ENCODE measurements at regions not wholly inside any gene's neighbourhood (a gene's known extent, or its start where the extent isn't known, plus 50 kb on each side); places are given as distances from the start of the nearest gene placed in this dataset.
A peak's percentile ranks its signal among the peaks of the same experiment; 100 is the strongest.

GRCh38 chr7:130904031-130904757 lies 170.2 kb upstream of the KLF14 start (continued):
- TF ChIP-seq, protein P1, sequence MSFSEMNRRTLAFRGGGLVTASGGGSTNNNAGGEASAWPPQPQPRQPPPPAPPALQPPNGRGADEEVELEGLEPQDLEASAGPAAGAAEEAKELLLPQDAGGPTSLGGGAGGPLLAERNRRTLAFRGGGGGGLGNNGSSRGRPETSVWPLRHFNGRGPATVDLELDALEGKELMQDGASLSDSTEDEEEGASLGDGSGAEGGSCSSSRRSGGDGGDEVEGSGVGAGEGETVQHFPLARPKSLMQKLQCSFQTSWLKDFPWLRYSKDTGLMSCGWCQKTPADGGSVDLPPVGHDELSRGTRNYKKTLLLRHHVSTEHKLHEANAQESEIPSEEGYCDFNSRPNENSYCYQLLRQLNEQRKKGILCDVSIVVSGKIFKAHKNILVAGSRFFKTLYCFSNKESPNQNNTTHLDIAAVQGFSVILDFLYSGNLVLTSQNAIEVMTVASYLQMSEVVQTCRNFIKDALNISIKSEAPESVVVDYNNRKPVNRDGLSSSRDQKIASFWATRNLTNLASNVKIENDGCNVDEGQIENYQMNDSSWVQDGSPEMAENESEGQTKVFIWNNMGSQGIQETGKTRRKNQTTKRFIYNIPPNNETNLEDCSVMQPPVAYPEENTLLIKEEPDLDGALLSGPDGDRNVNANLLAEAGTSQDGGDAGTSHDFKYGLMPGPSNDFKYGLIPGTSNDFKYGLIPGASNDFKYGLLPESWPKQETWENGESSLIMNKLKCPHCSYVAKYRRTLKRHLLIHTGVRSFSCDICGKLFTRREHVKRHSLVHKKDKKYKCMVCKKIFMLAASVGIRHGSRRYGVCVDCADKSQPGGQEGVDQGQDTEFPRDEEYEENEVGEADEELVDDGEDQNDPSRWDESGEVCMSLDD (tag by site-specific recombination; IDR thresholded peaks at IDR 0.05) = no peak
- TF ChIP-seq ATF2 (tag by site-specific recombination; IDR thresholded peaks at IDR 0.05; ENCODE audit: low read depth) (no peak), ZBTB17 (tag by site-specific recombination; IDR thresholded peaks at IDR 0.05) (peak; percentile 63), ZSCAN23 (tag by site-specific recombination; IDR thresholded peaks at IDR 0.05) (no peak), ZNF791 (tag by site-specific recombination; IDR thresholded peaks at IDR 0.05) (no peak), HOXC10 (CRISPR knock-in tag; IDR thresholded peaks at IDR 0.05) (no peak), OSR2 (tag by site-specific recombination; IDR thresholded peaks at IDR 0.05) (peak; percentile 65), ZNF747 (tag by site-specific recombination; IDR thresholded peaks at IDR 0.05) (no peak), KLF7 (tag by site-specific recombination; IDR thresholded peaks at IDR 0.05; ENCODE audit: borderline replicate concordance) (no peak), ZNF473 (tag by site-specific recombination; IDR thresholded peaks at IDR 0.05) (no peak), ZNF521 (tag by site-specific recombination; IDR thresholded peaks at IDR 0.05) (no peak), ZNF274 (IDR thresholded peaks at IDR 0.05; ENCODE audit: low read length) (no peak), ZNF274 (tag by site-specific recombination; IDR thresholded peaks at IDR 0.05; ENCODE audit: borderline replicate concordance) (no peak), ZNF175 (tag by site-specific recombination; IDR thresholded peaks at IDR 0.05) (no peak), ZNF645 (tag by site-specific recombination; IDR thresholded peaks at IDR 0.05) (no peak), ZSCAN16 (tag by site-specific recombination; IDR thresholded peaks at IDR 0.05) (no peak), GLIS1 (tag by site-specific recombination; IDR thresholded peaks at IDR 0.05) (peak; percentile 21; the same call in 1 of the 2 replicates), ZBTB48 (tag by site-specific recombination; IDR thresholded peaks at IDR 0.05) (no peak), SALL2 (tag by site-specific recombination; IDR thresholded peaks at IDR 0.05; ENCODE audit: borderline replicate concordance) (no peak), ZNF2 (tag by site-specific recombination; IDR thresholded peaks at IDR 0.05) (no peak), ZNF707 (tag by site-specific recombination; IDR thresholded peaks at IDR 0.05) (no peak), INSM2 (tag by site-specific recombination; IDR thresholded peaks at IDR 0.05) (peak; percentile 38), ZBTB26 (tag by site-specific recombination; optimal IDR thresholded peaks at IDR 0.05) (no peak), ZSCAN30 (tag by site-specific recombination; IDR thresholded peaks at IDR 0.05) (no peak), ZNF660 (tag by site-specific recombination; IDR thresholded peaks at IDR 0.05) (peak; percentile 57; the same call in 1 of the 2 replicates), WT1 (tag by site-specific recombination; IDR thresholded peaks at IDR 0.05) (peak; percentile 88), ZNF37A (tag by site-specific recombination; IDR thresholded peaks at IDR 0.05) (no peak), ZNF548 (tag by site-specific recombination; IDR thresholded peaks at IDR 0.05) (peak; percentile 81), ZNF121 (tag by site-specific recombination; IDR thresholded peaks at IDR 0.05) (no peak)
- TF ChIP-seq, protein P2, sequence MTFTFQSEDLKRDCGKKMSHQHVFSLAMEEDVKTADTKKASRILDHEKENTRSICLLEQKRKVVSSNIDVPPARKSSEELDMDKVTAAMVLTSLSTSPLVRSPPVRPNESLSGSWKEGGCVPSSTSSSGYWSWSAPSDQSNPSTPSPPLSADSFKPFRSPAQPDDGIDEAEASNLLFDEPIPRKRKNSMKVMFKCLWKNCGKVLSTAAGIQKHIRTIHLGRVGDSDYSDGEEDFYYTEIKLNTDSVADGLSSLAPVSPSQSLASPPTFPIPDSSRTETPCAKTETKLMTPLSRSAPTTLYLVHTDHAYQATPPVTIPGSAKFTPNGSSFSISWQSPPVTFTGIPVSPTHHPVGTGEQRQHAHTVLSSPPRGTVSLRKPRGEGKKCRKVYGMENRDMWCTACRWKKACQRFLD (tag by site-specific recombination; IDR thresholded peaks at IDR 0.05) = no peak
- TF ChIP-seq, protein P3, sequence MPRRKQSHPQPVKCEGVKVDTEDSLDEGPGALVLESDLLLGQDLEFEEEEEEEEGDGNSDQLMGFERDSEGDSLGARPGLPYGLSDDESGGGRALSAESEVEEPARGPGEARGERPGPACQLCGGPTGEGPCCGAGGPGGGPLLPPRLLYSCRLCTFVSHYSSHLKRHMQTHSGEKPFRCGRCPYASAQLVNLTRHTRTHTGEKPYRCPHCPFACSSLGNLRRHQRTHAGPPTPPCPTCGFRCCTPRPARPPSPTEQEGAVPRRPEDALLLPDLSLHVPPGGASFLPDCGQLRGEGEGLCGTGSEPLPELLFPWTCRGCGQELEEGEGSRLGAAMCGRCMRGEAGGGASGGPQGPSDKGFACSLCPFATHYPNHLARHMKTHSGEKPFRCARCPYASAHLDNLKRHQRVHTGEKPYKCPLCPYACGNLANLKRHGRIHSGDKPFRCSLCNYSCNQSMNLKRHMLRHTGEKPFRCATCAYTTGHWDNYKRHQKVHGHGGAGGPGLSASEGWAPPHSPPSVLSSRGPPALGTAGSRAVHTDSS (tag by site-specific recombination; IDR thresholded peaks at IDR 0.05) = no peak

All from HEK293 (cell line).